HG02852 (cell line): ENCODE measurements at regions not wholly inside any gene's neighbourhood (a gene's known extent, or its start where the extent isn't known, plus 50 kb on each side); places are given as distances from the start of the nearest gene placed in this dataset.

Experiments used
- ATAC-seq: cut with Tn5 transposase; IDR thresholded peaks from one replicate; pipeline ENCODE4 v1.9.1; 2021; ENCODE audit warnings: mild to moderate bottlenecking, moderate library complexity; ENCODE audit not compliant: unreplicated experiment

DNA sequence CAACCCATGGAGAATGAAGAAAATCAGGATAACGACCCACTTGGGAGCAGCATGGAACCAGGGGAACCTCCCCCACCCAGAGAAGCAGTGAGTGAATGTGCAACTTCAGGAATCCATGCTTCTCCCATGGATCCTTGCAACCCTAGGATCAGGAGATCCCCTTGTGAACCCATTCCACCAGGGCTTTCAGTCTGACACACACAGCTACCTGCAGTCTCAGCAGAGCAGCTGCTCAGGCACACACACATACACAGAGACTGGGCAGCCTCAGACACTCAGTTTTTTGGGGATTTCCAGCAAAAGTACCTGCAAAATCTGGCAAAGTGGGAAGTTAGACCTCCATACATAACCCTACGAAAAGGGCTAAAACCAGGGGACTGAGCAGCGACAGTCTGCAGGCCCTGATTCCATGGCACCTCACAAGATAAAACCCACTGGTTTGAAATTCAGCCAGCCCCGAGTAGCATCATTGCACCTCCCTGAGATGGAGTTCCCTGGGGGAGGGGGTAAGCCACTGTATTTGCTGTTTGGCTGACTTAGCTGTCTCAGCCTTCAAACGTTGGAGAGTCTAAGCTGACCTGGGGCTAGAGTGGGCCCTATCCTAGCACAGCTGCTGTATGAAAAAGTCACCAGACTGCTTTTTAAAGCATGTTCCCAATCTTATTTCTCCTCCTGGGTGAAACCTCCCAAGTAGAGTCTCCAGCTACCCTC is 737.5 kb upstream of the NDST4 start:
- ATAC-seq = peak; percentile 75

GRCh38 chr4:115844180-115844579 is 730.8 kb upstream of the NDST4 start:
- no peak for ATAC-seq

- ATAC-seq = no peak
Measured at GRCh38 chr4:115841871-115842270, 728.5 kb upstream of the NDST4 start.

DNA sequence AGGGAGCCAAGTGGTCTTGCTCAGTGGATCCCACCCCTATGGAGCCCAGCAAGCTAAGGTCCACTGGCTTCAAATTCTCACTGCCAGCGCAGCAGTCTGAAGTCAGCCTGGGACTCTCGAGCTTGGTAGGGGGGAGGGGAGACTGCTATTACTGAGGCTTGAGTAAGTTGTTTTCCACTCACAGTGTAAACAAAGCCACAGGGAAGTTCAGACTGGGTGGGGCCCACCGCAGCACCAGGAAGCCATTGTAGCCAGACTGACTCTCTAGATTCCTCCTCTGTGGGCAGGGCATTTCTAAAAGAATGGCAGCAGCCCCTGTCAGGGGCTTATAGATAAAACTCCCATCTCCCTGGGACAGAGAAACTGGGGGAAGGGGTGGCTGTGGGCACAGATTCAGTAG is 721.0 kb upstream of the NDST4 start:
- ATAC-seq = no peak

DNA sequence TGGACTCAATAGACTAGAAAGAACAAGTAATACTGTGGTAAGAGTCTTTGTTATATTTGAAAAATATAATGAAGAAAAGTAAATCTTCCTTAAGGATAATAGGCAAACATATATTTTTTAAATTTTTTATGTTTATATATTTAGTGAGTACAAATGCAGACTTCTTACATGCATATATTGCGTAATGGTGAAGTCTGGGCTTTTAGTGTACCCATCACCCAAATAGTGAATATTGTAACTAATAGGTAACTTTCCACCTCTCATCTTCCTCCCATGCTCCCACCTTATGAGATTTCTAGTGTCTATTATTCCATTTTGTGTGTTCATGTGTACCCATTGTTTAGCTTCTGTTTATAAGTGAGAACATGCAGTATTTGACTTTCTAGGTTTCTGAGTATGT is 711.2 kb upstream of the NDST4 start:
- ATAC-seq = no peak

DNA sequence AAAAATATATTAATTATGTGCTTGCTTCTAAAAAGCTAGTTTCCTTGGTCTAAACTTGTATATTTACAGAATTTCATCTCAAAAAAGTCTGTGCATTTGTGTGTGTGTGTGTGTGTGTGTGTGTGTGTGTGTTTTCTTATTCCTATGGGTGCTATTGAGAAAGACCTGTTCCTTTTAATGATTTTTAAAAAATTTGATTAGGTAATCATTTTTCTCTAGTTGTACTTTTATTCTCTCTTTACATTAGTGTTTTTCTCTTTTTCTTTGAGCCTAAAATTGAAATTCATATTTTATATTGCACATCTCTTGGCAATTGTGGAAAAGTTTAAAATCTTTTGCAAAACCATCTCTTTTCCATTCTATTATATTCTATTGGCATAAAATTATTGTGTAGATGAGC is 690.4 kb upstream of the NDST4 start:
- ATAC-seq = no peak

GRCh38 chr4:115790812-115791211 is 677.4 kb upstream of the NDST4 start:
- no peak for ATAC-seq

DNA sequence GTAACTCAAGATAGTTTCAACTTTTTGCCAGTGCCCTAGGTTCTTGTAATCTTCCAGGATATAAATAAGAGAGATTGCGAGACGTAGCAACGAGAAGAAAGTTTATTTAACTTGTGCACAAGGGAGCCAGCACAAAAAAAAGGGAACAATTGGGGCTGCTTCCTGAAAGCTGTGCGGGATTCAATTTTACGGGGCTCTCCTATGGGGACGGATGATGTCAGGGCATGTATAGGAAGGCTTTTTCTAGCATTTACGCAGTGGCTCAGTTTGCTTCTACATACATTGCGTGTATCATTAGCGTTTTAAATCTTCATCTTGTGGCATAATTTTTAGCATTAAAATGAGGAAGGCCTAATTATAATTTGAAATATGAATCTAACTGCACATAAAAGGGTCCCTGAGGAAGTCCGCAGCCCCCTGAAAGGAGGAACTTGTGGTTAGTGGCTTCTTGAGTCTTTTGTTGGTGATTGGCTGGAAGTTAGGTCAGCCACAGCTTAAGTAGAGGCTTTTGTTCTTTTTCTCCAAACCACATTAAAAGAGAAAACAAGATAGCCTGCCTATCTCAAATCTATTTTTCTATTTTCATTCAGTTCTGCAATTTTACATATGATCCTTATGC is 668.2 kb upstream of the NDST4 start:
- peak; percentile 53 for ATAC-seq

DNA sequence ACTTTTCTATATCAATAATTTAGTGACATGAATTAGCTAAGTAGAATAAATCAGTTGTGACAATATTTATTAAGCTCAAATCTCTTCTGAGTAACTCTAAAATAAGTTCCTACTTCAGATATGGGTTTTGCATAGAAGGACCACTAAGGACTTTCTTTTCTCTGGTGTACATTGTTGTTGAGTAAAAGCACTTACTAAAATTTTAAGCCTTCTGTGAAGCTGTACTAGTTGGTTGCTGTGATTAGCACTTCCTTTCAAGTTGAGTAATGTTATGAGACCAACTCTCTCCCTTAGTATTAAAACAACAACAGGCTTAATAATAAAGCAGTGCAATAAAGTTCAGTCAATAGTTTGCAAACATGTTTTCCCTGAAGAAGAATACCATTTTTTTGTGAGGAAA is 667.4 kb upstream of the NDST4 start:
- peak; percentile 73 for ATAC-seq

- no peak for ATAC-seq
Measured at GRCh38 chr4:115780268-115780667, 666.8 kb upstream of the NDST4 start.

- ATAC-seq = no peak
Measured at GRCh38 chr4:115770046-115770543, 656.7 kb upstream of the NDST4 start.

DNA sequence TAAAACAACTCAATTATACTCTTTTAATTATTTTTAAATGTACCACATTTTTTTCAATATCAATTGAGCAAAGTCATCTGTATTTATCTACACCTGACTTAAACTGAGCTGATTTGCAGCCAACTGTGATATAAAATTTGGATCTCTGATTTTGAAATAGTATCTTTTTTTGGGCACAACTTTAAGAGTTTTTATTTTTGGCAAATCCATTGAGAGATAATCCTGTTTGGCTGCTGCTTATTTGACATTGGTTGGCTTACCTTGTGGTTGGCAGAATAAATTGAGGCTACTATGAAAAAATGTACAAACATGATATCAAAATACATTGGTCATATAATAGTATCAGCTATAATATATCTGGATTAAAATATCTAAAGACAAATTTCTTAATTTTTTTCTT is 656.0 kb upstream of the NDST4 start:
- ATAC-seq = no peak

- no peak for ATAC-seq
Measured at GRCh38 chr4:115763051-115763450, 649.6 kb upstream of the NDST4 start.

DNA sequence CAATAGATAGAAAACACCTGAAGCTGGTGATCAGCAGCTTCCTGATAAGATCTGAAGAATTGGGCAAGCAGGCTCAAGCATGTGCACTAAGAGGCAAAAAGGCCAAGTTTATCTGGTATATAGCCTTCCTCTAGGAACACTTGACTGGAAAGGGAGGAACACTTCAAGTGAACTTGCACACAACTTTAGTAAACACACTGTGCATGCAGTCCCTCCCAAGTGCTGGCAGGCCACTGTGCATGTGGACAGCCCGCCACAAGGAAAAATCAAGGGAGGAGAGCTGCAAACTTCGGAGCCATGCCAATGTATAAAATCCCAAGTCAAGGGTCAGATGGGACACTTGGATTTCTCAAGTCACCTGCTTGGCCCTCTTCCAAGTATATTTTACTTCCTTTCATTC is 645.8 kb upstream of the NDST4 start:
- ATAC-seq = no peak

- ATAC-seq = no peak
Measured at GRCh38 chr4:115749404-115749803, 636.0 kb upstream of the NDST4 start.

DNA sequence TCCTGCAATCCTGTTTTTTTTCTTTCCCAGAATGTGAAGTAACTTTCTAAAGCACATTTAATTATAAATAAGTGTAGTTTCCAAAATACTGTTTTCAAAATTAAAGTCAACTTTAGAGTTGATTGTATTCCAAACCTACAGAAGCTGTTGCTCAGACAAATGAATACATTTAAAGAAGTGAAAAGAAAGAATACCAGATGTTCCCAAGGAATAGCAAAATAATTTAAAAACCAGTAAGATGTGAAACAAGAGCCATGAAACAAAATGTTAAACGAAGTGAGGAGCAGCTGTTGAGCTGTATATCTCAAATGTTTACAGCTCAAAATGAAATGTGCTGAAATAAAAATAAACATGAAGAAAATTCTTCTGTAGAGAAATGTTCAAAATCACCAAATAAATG is 627.4 kb upstream of the NDST4 start:
- ATAC-seq = no peak

DNA sequence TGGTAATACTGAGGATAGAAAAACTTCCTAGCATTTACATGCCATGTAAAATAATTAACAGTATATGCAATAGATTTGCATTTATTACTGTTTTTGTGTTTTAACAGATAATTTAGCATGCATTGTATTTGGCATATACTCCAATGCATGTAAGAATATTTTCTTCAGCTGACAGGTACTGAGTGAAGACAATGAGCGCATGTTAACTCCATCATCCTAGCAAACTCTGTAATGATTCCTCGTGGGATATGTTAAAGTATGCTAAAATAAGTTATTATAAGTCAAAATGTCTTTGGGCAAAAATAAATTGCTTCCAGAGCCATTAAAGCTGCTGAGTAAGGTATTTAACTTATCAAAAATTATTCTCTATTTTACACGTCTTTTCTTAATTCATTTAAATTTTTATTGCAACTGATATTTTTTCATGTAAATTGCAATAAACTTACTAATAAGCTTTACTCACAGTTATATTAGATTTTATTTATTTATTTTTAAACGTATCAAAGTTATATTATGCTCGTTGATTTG is 616.4 kb upstream of the NDST4 start:
- ATAC-seq = no peak

- no peak for ATAC-seq
Measured at GRCh38 chr4:115723621-115724020, 610.2 kb upstream of the NDST4 start.

- ATAC-seq = no peak
Measured at GRCh38 chr4:115720611-115721010, 607.2 kb upstream of the NDST4 start.

DNA sequence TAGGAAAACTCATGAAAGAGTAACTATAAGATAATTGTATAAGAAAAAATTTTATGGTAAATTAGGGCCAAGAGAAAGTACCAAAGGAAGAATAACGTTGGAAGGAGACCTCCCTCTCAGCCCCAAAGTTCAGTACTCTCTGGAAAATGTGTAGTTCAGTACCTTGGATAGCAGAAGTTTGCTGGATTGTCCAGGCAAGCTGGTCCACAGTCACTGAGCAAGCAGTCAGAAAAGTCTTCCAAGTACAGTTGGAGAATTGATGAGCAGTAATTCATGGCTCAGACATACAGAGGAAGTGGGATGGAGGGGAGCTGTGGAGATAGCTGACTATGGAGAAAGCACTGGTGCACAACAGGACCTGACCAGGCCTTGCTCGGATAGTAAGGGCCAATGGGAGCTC is 598.2 kb upstream of the NDST4 start:
- no peak for ATAC-seq

DNA sequence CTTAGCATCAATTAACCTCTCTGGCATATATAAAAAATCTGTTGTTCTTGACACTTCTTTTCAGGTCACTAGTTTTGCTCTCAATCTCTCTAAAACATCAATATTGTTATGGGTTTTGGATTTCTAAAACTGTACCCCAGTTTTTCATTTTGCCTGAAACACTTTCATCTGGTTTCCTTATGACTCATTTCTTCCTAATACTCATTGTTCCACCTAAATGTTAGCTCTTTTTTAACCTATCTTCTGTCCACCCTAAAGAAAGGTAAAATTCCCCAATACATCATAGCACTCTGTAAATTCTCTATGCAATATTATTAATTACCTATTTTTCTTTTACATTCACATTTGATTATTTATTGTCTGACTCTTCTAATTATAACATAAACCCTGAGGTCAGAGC is 575.5 kb upstream of the NDST4 start:
- ATAC-seq = no peak

DNA sequence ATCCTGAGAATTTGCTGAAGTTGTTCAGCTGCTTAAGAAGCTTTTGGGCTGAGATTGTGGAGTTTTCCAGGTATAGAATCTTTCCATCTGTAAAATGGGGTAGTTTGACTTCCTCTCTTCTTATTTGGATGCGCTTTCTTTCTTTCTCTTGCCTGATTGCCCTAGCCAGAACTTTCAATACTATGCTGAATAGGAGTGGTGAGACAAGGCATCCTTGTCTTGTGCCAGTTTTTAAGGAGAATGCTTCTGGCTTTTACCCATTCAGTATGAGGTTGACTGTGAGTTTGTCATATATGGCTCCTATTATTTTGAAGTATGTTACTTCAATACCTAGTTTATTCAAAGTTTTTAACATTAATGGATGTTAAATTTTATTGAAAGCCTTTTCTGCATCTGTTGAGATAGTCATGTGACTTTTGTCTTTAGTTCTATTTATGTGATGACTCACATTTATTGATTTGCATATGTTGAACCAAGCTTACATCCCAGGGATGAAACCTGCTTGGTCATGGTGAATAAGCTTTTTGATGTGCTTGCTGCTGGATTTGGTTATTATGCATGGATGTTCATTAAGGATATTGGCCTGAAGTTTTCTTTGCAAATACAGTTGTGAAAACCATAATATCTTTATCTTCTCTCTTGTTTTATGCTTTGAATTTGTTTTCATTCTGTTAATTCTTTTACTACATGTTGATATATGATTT is 573.8 kb upstream of the NDST4 start:
- no peak for ATAC-seq
